ENCODE measurements at regions not wholly inside any gene's neighbourhood (a gene's known extent, or its start where the extent isn't known, plus 50 kb on each side); places are given as distances from the start of the nearest gene placed in this dataset.

DNA sequence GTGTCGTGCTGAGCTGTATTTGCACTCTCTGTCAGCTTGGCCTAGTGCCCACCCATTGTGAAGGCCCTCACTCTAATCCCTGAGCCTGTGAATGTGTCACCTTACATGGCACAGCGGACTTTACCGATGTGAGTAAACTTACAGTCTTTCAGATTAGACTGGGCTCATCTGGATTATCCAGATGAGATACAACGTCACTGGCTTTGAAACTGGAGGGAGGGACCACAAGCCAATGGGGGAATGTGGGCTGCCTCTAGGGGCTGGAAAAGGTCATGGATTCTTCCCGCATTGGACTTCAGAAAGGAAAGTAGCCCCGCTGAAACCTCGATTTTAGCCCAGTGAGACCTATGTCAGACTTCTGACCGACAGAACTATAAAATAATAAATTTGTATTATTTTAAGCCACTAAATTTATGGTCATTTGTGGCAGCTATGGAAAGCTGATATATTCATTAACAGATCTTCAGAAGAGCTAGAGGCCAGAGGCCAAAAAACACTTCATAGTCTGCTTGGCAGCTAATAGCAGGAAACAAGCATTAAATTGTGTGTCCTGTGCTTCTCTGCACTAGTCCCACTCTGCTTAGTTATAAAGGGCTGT, 139.0 kb upstream of the GAS1 start:
- DNase-seq: no peak

GRCh38 chr9:87087197-87087596, 139.9 kb upstream of the GAS1 start:
- DNase-seq: no peak

DNA sequence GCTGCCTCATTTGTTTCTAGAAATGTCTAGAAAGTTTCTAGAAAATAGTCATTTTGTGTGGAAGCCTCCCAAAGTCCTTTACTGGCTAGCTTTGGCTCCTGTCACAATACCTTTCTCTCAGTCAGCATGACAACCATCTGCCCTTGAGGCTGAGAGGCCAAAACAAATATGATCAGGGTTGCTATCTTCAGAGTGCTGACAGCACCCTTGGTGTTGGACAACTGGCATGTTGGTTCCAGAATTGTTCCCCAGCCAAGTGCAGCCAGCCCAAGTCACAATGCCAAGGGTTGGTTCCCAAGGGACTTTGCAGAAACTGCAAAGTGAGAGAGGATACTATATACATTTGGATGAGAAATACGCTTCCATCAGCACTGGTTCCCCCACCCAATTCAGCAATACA, 140.9 kb upstream of the GAS1 start:
- DNase-seq: no peak

GRCh38 chr9:87088621-87089365, 141.5 kb upstream of the GAS1 start:
- DNase-seq: no peak

DNA sequence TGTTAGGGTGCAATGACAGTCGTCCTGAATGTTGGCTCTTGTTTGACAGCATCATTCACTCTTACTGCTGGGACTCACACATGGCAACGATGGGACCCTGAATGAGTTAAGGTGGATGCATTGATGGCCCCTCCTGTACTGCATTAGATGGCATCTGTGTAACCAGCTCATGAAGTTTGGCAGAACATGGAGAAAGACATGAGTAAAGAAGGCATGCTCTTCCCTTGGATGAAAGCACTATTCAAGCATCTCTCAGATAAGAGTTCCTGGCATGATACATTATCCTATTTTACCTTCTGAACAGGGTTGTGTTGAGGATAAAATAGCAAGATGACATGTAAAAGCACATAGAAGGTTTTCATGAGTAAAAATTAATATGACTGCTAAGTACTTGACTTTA, 142.2 kb upstream of the GAS1 start:
- no peak for DNase-seq

DNA sequence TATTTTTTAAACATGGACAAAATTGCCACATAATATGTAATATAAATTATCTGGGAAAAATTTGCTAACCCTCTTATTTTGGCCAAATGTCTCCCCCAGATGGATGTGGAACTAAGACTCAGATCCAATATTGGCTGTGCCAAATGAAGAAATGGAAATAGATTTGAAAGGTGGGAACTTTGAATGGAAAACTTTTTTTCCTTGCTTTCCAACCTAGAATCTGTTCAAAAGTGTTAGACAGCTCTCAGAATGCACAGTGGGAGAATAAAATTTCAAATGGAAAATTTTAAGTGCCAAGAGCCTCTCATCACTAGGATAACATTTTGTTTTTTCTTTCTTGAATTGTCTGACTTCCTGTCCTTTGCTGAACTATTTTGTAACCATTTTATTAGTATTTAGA, 142.6 kb upstream of the GAS1 start:
- DNase-seq: no peak

- DNase-seq: no peak
These were observed 146.5 kb upstream of the GAS1 start for GRCh38 chr9:87093777-87094176.

DNA sequence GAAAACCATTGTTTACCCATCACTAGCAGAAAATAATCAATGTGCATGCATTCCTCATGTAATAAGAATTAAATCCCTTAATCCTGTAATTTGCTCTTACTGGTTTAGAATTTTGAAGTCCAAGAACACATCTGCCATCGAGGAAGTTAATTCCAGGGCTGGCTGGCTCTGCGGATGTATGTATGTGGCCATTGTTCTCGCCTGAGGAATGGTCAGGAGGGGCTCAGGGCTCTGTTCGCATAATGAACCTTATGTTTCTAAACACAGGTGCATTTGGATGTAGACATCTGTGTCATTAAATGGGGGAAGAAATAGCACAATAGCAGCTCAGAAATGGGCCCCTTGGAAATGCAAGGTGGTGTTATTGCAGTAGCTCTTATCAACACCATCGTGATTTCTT, 148.6 kb upstream of the GAS1 start:
- no peak for DNase-seq

- no peak for DNase-seq
These were observed 149.2 kb upstream of the GAS1 start for GRCh38 chr9:87096506-87096905.

GRCh38 chr9:87097238-87097637, 149.9 kb upstream of the GAS1 start:
- no peak for DNase-seq

GRCh38 chr9:87099407-87099806, 152.1 kb upstream of the GAS1 start:
- no peak for DNase-seq

- no peak for DNase-seq
These were observed 152.7 kb upstream of the GAS1 start for GRCh38 chr9:87100001-87100400.

- no peak for DNase-seq
These were observed 154.8 kb upstream of the GAS1 start for GRCh38 chr9:87102126-87102525.

- DNase-seq: no peak
These were observed 159.8 kb upstream of the GAS1 start for GRCh38 chr9:87107072-87107471.

DNA sequence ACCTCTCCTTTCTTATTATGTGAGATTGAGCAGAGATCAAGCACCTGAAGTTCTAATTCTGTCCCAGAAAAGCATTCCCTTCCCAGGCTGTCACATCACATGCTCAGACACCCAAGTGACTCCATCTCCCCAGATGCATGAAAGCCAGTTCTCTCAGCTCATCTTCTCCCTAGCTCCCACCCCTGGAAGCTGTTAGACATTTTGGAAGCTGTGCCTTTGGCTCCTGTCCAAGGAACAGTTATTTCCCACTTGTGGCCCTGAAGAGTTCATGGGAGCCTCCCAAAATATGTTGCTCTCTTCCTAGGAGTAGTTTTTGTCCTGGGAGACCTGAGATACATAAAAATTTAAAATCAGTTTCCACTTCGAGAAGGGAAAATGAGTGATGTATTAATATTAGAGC, 161.4 kb upstream of the GAS1 start:
- no peak for DNase-seq

GRCh38 chr9:87109231-87109631, 161.9 kb upstream of the GAS1 start:
- DNase-seq: no peak

GRCh38 chr9:87109851-87110250, 162.5 kb upstream of the GAS1 start:
- DNase-seq: no peak

- no peak for DNase-seq
These were observed 163.7 kb upstream of the GAS1 start for GRCh38 chr9:87111010-87111409.

GRCh38 chr9:87112656-87113055, 165.3 kb upstream of the GAS1 start:
- no peak for DNase-seq

DNA sequence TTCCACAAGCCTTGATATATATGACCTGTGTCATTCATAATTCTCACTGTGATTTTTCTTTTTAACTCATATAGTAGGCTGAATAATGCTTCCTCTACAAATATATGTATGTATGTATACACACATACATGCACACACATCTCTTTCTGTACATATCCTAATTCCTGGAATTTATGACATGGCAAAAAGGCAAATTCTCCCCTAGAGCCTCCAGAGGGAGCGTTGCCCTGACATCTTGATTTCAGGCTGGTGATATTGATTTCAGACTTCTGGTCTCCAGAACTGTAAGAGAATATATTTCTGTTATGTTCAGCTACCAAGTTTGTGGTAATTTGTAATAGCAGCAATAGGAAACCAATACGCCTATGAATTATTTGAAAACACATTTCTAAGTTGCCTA, 166.6 kb upstream of the GAS1 start:
- no peak for DNase-seq

GRCh38 chr9:87115785-87116184, 168.5 kb upstream of the GAS1 start:
- no peak for DNase-seq

GRCh38 chr9:87116492-87116891, 169.2 kb upstream of the GAS1 start:
- DNase-seq: no peak

- no peak for DNase-seq
These were observed 171.3 kb upstream of the GAS1 start for GRCh38 chr9:87118594-87118993.

GRCh38 chr9:87119328-87119881, 172.1 kb upstream of the GAS1 start:
- DNase-seq: no peak

- no peak for DNase-seq
These were observed 173.3 kb upstream of the GAS1 start for GRCh38 chr9:87120610-87121009.

Measured in inflammatory macrophage (primary cell).